Activated CD4-positive, alpha-beta T cell treated with anti-CD3 and anti-CD28 coated beads, Interleukin-2, Interleukin-6, amounts not matched to agents 100 ng/mL and 50 ng/mL, durations not matched to agents 16 hours and 8 hours (primary cell): ENCODE measurements at regions not wholly inside any gene's neighbourhood (a gene's known extent, or its start where the extent isn't known, plus 50 kb on each side); places are given as distances from the start of the nearest gene placed in this dataset.
"Not testable (repeated sequence)": the region's sequence is repeated elsewhere in the genome, so short reads cannot be mapped to it uniquely, and the experiment has no call there.

Experiments used
- DNase-seq: peaks from one replicate; pipeline ENCODE4 v3.0.0-alpha.2; 2020

DNA sequence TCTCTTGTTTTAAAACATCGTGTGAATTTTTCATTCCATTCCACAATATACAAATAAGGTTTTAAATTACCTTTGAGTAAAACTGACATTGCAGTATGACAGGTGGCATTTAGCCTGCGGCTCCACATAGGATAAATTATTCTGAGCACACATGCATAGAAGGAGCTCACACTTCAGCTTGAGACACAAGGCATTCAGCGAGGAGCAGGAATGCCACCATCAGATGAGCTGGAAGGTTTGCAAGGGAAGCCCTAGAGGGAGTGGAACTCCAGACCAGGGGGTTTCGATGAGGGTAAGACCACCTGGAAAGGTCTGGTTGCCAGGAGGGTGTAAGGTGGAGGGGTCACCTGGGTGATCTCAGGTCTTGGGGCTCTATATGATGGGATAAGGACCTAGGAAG, 259.0 kb upstream of the ADRA1B start:
- DNase-seq: no peak

DNA sequence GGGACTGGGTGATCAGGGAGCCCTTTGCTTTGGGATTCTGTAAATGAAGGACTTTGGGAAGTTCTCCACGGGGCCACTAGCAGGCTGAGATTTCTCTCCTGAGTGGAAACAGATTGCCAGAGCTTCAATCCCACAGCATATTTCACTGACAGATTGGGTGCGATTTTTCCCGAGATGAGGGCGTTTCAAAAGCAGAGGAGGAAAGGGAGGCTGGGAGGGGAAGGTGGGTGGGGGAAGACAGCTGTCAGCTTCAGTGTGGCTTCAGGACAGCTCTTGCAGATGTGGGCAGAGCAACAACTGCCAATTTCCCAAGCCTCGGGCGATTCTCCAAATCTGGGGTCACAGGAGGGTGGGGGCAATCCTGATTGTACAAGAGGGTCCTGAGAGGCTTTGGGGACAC, 258.5 kb upstream of the ADRA1B start:
- no peak for DNase-seq

DNA sequence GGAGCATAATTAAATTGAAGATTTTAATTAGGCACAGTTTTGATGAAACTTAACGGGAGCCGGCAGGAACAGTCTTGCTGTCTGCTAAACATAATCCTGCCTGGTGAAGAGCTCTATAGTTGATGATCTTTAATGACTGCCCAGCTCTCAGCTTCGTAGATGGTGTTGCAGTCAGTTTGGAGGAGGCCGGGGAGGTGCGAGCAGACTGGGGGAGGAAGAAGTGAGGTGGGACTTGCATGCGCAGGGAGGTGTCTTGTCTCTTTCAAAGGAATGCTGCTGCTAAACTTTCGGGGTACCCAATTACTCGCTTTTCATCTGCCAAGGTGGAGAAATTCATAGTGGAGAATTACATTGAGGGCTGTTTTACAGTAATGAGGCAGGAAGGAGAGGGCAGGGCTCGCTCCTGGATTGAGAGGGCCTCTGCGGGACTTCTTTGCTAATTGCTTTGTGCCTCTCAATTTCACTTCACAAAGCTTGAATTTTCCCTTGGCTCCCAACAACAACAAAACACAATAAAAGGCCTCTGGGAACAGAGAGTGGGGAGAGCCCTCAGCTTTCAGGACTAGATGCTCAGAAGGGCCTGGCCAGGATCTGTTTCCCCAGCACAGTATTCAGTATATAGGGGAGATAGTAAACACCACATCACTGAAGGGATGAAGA, 257.9 kb upstream of the ADRA1B start:
- DNase-seq: no peak

DNA sequence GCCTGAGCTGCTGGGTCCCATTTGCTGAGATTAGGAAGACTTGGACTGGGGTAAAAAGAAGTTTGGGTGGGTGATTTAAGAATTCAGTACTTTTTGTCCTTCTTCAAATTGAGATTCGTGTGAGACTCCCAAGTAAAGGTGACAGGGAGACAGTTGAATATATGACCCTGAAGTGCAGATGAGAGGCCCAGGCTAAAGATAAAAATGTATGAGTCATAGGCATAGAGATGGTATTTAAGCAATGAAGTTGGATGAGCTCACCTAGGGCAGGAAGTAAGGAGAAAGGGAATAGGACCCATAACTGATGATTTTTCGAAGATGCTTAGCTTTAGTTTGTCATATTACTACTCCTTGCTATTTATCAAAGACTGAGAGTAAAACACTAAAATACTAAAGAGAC, 255.9 kb upstream of the ADRA1B start:
- DNase-seq: no peak

DNA sequence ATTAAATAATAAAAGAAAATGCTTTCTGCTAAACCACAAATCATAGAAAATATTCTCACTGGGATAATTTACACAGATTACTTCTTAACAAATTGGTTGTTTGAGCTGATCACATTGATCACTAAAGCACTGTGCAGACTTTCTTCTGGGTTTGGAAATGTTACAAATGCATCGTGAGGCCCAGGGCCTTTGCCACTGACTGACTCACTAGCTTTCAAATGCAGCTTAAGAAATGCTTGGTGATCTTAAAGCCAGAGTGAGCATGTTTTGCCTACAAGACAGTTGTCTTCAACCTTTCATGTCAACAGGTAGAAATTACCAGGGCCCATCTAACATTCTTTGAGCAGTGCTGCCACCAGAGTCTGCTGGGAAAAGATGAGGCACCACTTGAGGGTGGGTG, 252.3 kb upstream of the ADRA1B start:
- no peak for DNase-seq

DNA sequence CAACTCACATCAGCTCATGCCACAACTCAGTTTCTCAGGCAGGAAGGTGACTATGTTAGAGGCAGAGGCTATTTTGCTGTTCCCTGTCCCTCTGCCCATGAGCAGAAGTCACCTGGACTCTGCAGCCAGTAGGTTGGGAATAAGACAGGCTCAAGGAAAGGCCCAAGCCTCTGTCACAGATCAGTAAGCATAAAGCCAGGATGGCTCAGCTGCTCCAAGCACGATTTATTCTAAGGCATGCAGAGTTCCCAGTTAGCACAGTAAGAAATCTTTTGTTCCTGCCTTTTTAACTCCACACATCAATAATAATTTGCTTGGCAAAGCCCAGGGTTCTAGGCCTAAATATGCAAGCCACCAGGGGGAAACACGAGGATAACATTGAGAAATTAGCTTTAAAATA, 249.0 kb upstream of the ADRA1B start:
- DNase-seq: no peak

DNA sequence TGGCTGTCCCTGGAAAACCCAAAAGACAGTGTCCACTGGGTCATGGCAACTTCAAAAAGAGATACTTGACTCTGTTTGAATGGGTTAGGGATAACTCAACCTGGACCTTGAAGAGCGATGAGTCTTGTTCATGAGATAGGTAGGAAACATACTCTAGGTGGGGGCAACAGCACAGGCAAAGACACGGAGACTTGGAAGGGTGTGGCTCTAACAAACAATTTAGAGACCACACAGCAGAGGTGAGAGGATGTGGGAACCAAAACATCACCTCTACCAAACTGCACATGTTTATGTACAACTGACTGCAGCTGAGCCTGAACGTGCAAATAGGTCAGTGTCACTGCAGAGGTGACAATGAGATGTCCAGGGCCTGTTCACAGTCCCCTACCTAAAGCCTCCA, 247.7 kb upstream of the ADRA1B start:
- DNase-seq: no peak

DNA sequence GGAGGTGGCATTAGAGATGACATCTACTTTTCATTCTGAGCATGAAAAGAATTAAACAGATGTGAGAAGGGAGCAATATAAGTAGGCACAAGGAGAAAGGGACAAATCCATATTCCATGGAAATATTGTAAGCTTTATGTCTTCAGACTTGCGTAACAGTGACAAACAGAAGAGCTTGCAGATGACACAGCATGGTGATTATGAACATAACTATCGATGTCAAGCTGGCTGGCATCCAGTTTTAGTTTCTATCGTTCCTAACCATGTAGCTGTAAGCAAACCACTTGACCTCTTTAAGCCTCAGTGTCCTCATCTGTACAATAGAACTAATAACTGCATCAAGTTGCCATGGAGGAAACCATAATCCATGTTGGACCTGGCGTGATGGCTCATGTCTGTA, 246.7 kb upstream of the ADRA1B start:
- no peak for DNase-seq

DNA sequence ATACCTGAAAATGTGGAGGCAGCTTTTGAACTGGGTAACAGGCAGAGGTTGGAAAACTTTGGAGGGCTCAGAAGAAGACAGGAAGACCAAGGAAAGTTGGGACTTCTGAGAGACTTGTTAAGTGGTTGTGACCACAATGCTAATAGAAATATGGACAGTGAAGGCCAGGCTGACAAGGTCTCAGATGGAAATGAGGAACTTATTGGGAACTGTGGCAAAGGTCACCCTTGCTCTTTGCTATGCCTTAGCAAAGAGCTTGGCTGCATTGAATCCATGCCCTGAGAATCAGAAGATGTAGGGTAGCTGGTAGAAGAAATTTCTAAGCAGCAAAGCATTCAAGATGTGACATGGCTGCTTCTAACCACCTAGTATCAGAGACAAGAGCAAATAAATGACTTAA, 244.4 kb upstream of the ADRA1B start:
- DNase-seq: no peak

DNA sequence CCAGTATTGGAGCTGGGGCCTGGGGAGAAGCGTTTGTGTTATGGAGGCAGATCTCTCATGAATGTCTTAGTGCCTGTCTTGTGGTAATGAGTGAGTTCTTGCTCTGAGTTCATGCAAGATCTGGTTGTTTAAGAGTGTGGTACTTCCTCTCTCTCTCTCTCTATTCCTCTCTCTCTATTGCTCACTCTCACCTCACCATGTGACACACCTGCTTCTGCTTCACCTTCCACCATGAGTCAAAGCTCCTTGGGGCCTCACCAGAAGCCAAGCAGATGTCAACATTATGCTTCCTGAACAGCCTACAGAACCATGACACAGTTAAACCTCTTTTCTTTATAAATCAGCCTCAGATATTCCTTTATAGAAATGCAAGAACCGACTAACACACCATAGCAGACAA, 242.7 kb upstream of the ADRA1B start:
- DNase-seq: no peak

DNA sequence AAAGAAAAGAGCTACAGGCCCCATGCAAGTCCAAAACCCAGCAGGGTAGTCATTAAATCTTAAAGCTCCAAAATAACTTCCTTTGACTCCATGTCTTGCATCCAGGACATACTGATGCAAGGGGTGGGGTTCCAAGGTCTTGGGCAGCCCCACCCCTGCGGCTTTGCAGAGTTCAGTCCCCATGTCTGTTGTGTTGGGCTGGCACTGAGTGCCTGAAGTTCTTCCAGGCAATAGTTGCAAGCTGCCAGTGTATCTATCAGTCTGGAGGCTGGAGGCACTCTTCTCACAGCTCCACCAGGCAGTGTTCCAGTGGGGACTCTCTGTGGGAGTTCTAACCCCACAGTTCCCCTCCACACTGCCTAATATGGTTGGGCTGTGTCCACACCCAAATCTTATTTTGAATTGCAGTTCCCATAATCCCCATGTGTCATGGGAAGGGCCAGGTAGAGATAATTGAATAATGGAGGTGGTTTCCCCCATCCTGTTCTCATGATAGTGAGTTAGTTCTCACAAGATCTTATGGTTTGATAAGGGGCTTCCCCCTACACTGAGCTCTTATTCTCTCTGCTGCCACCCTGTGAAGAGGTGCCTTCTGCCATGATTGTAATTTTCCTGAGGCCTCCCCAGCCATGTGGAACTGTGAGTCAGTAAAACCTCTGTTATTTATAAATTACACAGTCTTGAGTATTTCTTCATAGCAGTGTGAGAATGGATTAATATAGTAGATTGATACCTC, 237.5 kb upstream of the ADRA1B start:
- no peak for DNase-seq

DNA sequence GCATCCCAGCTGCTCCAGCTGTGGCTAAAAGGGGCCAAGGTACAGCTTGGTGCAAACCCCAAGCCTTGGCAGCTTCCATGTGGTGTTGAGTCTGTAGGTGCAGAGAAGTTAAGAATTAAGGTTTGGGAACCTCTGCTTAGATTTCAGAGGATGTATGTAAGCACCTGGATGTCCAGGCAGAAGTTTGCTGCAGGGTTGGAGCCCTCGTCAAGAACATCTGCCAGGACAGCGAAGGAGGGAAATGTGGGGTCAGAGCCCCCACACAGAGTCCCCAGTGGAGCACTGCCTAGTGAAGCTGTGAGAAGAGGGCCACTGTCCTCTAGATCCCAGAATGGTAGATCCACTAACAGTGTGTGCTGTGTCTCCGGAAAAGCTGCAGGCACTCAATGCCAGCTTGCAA, 236.2 kb upstream of the ADRA1B start:
- DNase-seq: no peak

DNA sequence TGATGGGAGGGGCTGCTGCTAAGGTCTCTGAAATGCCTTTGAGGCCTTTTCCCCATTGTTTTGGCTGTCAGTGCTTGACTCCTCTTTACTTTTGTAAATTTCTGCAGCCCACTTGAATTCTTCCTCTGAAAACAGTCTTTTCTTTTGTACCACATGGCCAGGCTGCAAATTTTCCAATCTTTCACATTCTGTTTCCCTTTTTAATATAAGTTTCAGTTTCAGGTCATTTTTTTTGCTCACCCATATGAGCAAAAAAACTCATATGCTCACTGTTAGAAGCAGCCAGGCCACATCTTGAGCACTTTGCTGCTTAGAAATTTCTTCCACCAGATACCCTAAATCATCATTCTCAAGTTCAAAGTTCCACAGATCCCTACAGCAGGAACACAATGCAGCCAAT, 234.6 kb upstream of the ADRA1B start:
- no peak for DNase-seq

DNA sequence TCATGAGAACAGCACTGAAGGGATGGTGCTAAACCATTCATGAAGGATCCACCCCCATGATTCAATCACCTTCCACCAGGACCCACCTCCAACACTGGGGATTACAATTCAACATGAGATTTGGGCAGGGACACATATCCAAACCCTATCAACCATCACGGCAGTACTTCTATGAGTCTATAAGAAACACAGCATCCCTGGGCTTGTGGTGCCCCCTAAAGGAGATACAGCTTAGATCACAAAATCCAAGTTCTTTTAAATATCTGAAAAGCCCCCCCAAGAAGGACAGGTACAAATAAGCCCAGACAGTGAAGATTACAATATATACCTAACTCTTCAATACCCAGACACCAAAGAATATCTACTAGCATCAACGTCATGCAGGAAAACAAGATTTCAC, 233.7 kb upstream of the ADRA1B start:
- DNase-seq: no peak

DNA sequence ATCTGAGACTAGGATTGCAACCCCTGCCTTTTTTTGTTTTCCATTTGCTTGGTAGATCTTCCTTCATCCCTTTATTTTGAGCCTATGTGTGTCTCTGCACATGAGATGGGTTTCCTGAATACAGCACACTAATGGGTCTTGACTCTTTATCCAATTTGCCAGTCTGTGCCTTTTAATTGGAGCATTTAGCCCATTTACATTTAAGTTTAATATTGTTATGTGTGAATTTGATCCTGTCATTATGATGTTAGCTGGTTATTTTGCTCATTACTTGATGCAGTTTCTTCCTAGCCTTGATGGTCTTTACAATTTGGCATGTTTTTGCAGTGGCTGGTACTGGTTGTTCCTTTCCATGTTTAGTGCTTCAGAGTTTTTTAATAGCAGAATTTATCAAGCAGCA, 228.4 kb upstream of the ADRA1B start:
- not testable (repeated sequence) for DNase-seq

DNA sequence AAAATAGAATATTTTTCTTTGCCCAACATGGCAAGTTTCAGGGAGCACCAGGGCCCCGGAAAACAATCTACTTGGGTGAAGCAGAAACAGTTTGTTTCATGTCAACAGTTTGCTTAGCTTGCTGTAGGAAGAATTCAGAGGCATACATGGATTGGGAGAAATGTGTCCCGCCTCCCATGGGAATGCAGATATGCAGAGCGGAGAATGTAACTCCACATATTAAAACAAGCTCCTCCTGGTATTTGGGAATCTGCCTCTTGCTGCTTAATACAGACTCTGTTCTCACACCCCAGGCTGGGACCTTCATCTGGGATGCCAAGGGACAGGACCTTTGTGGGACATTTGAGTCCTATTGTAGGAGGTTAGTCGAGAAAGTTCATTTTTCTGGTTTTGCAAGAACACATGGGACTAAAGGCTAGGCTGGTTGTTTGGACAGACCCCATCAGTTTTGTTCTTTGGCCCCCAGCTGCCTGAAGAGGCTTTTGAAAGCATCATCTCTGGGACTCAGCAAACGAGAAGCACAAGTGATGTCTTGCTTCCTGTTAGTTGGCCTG, 220.5 kb upstream of the ADRA1B start:
- DNase-seq: no peak

DNA sequence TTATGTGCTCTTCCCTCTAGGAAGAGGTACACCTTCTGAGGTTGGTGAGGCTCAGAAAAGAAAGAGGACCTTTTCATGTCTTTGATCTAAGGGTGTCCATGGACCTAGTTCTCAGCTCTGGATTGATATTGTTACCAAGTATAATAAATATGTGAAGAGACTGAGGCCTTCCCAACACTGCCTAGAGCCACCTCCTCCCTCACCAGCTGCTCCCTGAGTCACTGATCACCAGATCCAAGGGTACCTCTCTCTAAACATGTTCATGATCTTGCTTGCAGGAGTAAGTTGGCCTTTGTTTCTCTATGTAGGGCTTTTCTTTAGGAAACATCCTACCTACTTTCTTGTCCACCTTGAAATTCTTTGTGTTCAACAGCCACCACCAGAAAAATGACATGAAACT, 218.8 kb upstream of the ADRA1B start:
- no peak for DNase-seq

DNA sequence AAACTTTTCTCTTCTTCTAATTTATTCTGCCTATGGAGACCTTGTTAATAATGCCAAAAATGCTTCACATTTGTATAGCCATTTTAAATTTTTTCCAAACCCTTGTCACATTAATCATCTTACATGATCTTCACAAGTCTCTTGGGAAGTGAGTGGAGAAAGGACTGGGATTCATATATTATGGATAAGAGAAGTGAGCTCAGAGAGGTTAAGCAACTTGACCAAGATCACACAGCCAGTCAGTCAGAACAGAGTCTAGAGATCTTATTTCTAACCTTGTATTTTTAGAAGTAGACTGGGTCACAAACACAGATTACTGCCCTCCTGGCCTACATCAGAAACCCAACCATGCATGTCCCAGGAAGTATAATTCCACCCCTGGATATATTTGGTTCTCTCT, 218.0 kb upstream of the ADRA1B start:
- DNase-seq: no peak

DNA sequence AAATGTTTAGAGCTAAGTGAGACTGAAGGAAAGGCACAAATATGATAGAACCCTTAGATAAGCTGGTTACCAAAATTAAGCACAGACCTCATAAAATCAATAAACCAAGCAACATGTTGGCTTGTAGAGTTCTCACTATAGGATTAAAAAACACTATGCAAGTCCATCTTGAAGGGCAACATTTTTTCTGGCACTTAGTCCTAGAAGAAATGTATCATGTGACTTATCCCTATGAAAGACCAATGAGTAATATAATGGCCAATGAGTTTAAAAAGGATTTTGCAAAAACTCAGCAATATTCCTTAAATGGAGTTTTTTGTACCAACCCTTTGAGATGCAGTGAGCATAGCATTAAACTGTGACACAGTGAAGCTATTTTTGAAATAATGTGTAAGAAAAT, 216.3 kb upstream of the ADRA1B start:
- no peak for DNase-seq

DNA sequence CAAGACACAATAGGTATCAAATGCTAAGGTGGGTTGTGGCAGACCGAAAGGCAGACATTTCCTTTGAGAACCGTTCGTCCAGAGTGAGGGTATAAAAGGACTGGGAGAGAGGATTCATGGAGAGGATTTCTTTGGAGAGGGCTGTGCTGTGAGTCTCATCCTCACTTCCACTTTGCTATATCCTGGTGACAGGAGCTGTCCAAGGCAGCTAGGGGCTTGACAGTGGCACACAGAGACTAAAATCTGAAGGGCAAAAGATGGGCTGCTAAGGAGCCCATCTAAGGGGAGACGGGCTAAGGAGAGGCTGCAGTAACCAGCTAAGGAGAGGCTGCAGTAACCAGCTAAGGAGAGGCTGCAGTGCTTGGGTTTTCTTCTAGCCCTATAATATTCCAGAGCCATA, 214.0 kb upstream of the ADRA1B start:
- no peak for DNase-seq

DNA sequence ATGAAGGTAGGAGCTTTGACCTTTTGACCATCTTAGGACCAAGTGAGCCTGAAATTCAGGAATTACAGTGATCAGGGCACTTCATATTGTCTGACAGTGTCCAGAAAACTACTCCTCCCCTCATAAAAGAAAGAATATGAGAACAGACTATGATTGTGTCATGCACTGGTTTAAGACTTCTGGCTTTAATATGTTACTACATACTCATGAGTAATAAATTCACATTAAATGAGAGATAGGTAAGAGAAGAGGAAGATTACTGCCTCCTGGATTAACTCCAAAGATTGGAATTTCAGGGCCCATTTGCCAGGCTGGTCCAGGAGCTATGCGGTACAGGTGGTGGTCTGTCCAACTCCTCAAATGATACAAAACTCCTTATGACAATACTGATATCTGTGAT, 213.5 kb upstream of the ADRA1B start:
- DNase-seq: no peak

DNA sequence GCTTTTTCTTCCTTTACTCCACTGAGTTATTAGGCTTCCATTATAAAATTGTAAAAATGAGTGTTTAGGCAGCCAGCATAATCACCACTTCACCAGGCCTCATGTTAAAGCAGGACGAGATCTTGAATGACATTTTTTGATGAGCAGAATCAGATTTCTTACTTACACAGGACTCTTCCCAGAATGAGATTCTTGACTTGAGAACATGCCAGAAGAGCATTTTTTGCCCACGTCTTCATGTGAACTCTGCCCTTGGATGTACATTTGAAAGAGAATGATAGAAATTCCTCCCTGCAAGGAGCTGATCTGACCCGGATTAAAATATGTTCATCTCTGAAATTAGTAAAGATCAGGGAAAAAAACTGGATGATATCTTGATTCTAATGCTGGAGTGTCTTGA, 212.1 kb upstream of the ADRA1B start:
- no peak for DNase-seq

DNA sequence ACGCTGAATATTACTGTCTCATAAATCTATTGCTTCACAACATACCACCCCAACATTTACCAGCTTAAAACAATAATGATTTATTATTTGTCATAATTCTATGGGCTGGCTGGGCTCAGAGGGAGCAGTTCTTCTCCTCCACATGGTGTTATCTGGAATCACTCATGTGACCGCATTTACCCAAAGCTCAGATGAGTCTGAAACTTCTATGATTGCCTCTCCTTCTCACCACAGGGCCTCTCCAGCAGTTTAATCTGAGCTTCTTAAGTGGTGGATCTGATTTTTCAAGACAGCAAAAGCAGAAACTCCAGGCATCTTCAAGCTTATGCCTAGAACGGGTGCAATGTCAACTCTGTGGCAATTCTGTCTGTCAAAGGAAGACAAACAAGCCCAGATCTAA, 210.3 kb upstream of the ADRA1B start:
- no peak for DNase-seq

DNA sequence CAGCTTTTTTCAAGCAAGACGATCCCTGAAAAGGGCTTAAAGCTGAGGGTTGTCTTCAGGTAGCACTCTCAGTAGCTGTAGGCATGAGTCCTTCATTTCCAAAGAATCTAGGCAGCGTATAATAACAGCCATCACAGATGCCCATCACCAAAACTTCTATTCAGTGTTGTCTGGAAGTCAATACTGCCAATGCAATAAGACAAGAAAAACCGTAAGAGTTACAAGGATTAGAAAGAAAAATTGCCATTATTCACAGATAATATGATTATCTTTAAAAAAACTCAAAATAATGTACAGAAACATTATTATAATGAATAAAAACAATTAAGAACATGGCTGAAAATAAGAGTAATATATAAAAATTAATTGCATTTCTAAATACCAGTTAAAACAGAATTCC, 208.2 kb upstream of the ADRA1B start:
- DNase-seq: no peak

DNA sequence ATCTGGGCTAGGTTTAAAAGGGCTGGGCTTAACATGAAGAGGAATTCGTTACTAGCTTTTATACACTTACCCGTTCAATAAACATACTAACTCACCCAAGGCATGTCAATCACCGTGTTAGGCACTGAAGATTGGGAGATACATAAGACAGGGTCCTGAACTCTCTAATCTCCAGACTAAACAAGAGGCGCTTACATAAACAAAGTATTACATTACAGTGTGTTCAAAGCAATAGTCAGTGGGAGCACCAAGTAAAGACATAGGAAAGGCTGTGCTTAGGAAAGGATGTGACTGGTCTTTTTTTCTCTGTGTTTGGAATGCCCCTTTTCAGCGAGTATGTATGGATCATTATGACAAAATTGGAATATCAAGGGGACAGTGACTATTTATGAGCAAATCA, 203.6 kb upstream of the ADRA1B start:
- DNase-seq: no peak
